Thymus (tissue), 11 donors: ENCODE measurements at regions not wholly inside any gene's neighbourhood (a gene's known extent, or its start where the extent isn't known, plus 50 kb on each side); places are given as distances from the start of the nearest gene placed in this dataset.

Experiments used
- DNase-seq, 9 donors: peaks; one replicate each; pipeline ENCODE4 v3.0.0-alpha.2; 2013; ENCODE audit warnings: low spot score in 9 of 9, low read depth in 6 of 9, missing footprints in 1 of 9
- H3K27ac ChIP-seq, 2 donors: one replicate each; pipeline ENCODE4 v1.5.1; 2013; ENCODE audit warnings: control low read depth in 1 of 2, low read depth in 1 of 2, low read length in 1 of 2, mild to moderate bottlenecking in 1 of 2, moderate library complexity in 1 of 2
- H3K27me3 ChIP-seq, 2 donors: one replicate each; pipeline ENCODE4 v1.5.1; 2013; ENCODE audit warnings: low read length in 1 of 2; ENCODE audit not compliant: control insufficient read depth in 2 of 2, insufficient read depth in 1 of 2
- H3K36me3 ChIP-seq, 2 donors: one replicate each; pipeline ENCODE4 v1.5.1; 2013; ENCODE audit warnings: low read length in 1 of 2, mild to moderate bottlenecking in 1 of 2, moderate library complexity in 1 of 2; ENCODE audit not compliant: control insufficient read depth in 2 of 2, insufficient read depth in 2 of 2
- H3K4me1 ChIP-seq, 2 donors: one replicate each; pipeline ENCODE4 v1.5.1; 2013; ENCODE audit warnings: low read length in 2 of 2; ENCODE audit not compliant: control insufficient read depth in 2 of 2, insufficient read depth in 2 of 2
- H3K4me3 ChIP-seq, 2 donors: one replicate each; pipeline ENCODE4 v1.5.1; 2013; ENCODE audit warnings: low read length in 2 of 2, control low read depth in 1 of 2, mild to moderate bottlenecking in 1 of 2
- H3K9me3 ChIP-seq, 2 donors: one replicate each; pipeline ENCODE4 v1.5.1; 2013; ENCODE audit warnings: low read length in 1 of 2, mild to moderate bottlenecking in 1 of 2; ENCODE audit not compliant: control insufficient read depth in 2 of 2, insufficient read depth in 1 of 2
- WGBS: extraction: QIAGEN DNeasy Blood & Tissue Kit; methylation state at CpG from one replicate; pipeline ENCODE4 v1.1.7; 2013; 5-methylcytosine and 5-hydroxymethylcytosine counted together
- donor health status: healthy.

GRCh38 chr4:35286434-35286833 is 957.9 kb downstream of the ARAP2 start:
- no peak overlapping the region for H3K27ac ChIP-seq
- H3K27me3 ChIP-seq, result no peaks in the 10 kb centered on the region
- no peaks in the 10 kb centered on the region for H3K9me3 ChIP-seq
- WGBS, result 88% methylated on average over 2 of the region's 2 CpGs
- H3K4me1 ChIP-seq, result no peaks in the 10 kb centered on the region
- no peaks in the 10 kb centered on the region for H3K36me3 ChIP-seq
- no peak overlapping the region for H3K4me3 ChIP-seq
- no peak for DNase-seq

DNA sequence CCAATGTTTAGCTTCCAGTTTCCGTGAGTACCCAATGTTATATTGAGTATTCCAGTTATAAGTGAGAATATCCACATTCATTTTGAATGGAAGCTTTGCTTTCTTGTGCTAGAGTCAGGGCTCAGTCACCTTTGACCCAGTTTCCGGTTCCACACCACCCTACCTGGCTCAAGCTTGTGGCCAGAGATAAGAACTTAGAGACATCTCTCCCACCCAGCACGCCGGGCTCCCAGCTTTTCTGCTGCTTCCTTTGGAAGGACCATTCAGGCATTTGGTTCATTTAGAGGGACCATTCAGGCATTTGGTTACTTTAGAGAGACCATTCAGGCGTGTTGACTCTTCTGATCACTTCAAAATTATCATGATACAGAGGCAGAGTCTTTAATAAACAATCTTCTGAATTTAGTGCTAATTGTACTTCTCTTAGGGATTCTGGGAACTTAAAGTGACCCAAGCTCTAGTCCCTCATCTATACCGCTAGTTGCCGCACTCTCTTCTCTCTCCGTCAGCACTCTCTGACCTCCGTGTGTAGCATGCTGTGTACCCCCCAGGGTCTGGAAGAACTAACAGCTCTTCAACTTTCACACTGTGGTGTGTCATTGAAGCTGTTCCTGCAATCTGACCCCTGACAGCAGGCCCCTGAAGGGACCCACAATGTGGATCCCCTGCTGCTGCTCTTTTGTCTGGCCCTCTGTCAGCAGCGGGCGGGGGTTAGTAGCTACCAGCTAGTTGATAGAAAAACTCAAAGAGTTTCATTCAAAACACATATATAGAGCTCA is 943.1 kb downstream of the ARAP2 start:
- 91% methylated on average over 11 of the region's 11 CpGs for WGBS
- H3K4me3 ChIP-seq, result no peak overlapping the region
- H3K27me3 ChIP-seq, result no peaks in the 10 kb centered on the region
- no peak for DNase-seq
- no peaks in the 10 kb centered on the region for H3K9me3 ChIP-seq
- no peaks in the 10 kb centered on the region for H3K4me1 ChIP-seq
- no peak overlapping the region for H3K27ac ChIP-seq
- H3K36me3 ChIP-seq, result no peaks in the 10 kb centered on the region

DNA sequence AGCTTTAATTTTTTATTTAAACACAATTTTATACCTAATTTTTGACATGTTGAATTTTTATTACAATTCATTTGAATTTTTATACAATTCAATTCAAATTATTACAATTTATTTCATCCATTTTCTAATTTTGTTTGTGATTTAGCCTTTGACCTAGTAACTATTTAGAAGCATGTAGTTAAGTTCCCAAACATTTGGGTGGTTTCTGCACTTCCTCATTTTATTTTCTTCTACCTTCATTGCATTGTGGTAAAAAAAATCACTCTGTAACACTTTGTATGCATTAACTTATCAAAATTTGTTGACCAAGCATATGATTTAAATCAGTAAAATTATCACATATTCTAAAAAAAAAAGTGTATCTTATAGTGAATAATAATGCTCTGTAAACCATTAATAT is 928.9 kb downstream of the ARAP2 start:
- H3K36me3 ChIP-seq, result no peaks in the 10 kb centered on the region
- no peak overlapping the region for H3K27ac ChIP-seq
- H3K27me3 ChIP-seq, result no peaks in the 10 kb centered on the region
- no peaks in the 10 kb centered on the region for H3K4me1 ChIP-seq
- H3K4me3 ChIP-seq, result no peak overlapping the region
- H3K9me3 ChIP-seq, result peaks cover 0 to 3% of the 10 kb centered on the region in 2 donors
- no peak for DNase-seq

GRCh38 chr4:35325908-35326453 is 918.3 kb downstream of the ARAP2 start:
- WGBS, result 60% methylated on average over 5 of the region's 5 CpGs
- H3K4me3 ChIP-seq, result no peak overlapping the region

DNA sequence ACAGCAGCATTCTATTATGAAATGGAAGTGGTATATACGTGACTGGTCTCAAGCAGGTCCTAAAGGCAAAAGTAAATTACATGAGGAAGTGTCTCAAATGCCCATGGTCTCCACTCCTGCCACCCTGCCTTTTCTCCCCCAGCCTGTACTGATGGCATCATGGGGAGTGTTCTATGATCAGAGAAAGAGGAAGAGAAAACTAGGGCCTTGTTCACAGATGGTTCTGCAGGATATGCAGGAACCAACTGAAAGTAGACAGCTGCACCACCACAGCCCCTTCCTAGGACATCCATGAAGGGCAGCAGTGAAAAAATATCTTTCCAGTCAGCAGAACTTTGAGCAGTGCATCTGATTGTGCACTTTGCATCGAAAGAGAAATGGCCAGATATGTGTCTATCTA is 901.5 kb downstream of the ARAP2 start:
- Histone ChIP-seq H3K36me3 (no peaks in the 10 kb centered on the region), H3K4me3 (no peak overlapping the region), H3K9me3 (no peaks in the 10 kb centered on the region), H3K27me3 (no peaks in the 10 kb centered on the region), H3K27ac (no peak overlapping the region), H3K4me1 (no peaks in the 10 kb centered on the region)
- no peak for DNase-seq
- 63% methylated on average over 2 of the region's 2 CpGs for WGBS

More at GRCh38 chr4:35325908-35326453, 918.3 kb downstream of the ARAP2 start:
- Histone ChIP-seq H3K4me1 (no peaks in the 10 kb centered on the region), H3K27me3 (no peaks in the 10 kb centered on the region), H3K36me3 (no peaks in the 10 kb centered on the region), H3K27ac (no peak overlapping the region), H3K9me3 (no peaks in the 10 kb centered on the region)
- no peak for DNase-seq

- no peaks in the 10 kb centered on the region for H3K27me3 ChIP-seq
- no peaks in the 10 kb centered on the region for H3K36me3 ChIP-seq
- H3K4me1 ChIP-seq, result no peaks in the 10 kb centered on the region
- DNase-seq, result no peak
- no peak overlapping the region for H3K4me3 ChIP-seq
- H3K9me3 ChIP-seq, result peaks cover 1 to 7% of the 10 kb centered on the region in 2 donors
- 87% methylated on average over 2 of the region's 2 CpGs for WGBS
- H3K27ac ChIP-seq, result no peak overlapping the region
These were observed 897.0 kb downstream of the ARAP2 start for GRCh38 chr4:35347276-35347675.

- WGBS, result 96% methylated on average over 3 of the region's 3 CpGs
- no peaks in the 10 kb centered on the region for H3K27me3 ChIP-seq
- no peak overlapping the region for H3K27ac ChIP-seq
- no peaks in the 10 kb centered on the region for H3K9me3 ChIP-seq
- H3K36me3 ChIP-seq, result no peaks in the 10 kb centered on the region
- no peak for DNase-seq
- H3K4me3 ChIP-seq, result no peak overlapping the region
- H3K4me1 ChIP-seq, result no peaks in the 10 kb centered on the region
These were observed 886.2 kb downstream of the ARAP2 start for GRCh38 chr4:35358001-35358584.

GRCh38 chr4:35364321-35364870 is 879.9 kb downstream of the ARAP2 start:
- no peak overlapping the region for H3K27ac ChIP-seq
- H3K36me3 ChIP-seq, result no peaks in the 10 kb centered on the region
- WGBS, result 91% methylated on average over 1 of the region's 1 CpG
- DNase-seq, result no peak
- H3K27me3 ChIP-seq, result no peaks in the 10 kb centered on the region
- peaks cover 0 to 5% of the 10 kb centered on the region in 2 donors for H3K9me3 ChIP-seq
- no peaks in the 10 kb centered on the region for H3K4me1 ChIP-seq
- no peak overlapping the region for H3K4me3 ChIP-seq

GRCh38 chr4:35365186-35365585 is 879.1 kb downstream of the ARAP2 start:
- DNase-seq, result no peak
- WGBS, result 87% methylated on average over 1 of the region's 1 CpG
- H3K27ac ChIP-seq, result no peak overlapping the region

More at GRCh38 chr4:35365186-35365585, 879.1 kb downstream of the ARAP2 start:
- H3K36me3 ChIP-seq, result no peaks in the 10 kb centered on the region
- H3K4me1 ChIP-seq, result no peaks in the 10 kb centered on the region
- H3K27me3 ChIP-seq, result no peaks in the 10 kb centered on the region
- no peak overlapping the region for H3K4me3 ChIP-seq
- H3K9me3 ChIP-seq, result peaks cover 0 to 5% of the 10 kb centered on the region in 2 donors
